ENCODE measurements at regions not wholly inside any gene's neighbourhood (a gene's known extent, or its start where the extent isn't known, plus 50 kb on each side); places are given as distances from the start of the nearest gene placed in this dataset.

DNA sequence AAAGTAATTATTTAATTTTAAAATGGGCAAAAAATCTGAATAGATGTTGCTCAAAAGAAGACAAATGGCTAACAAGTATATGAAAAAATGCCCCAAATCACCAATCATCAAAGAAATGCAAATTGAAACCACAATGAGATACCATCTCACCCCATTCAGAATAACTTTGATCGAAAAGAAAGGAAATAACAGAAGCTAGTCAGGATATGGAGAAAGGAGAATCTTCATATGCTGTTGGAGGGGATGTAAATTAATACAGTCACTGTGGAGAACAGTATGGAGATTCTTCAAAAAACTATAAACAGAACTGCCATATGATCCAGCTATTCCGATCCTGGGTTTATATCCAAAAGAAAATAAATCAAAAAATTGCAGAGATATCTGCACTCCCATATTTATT is 418.5 kb upstream of the RGMB start:
- intact Hi-C loops (cut with DNase I): no loop called here
- no peaks in the 10 kb centered on the region for H3K27me3 ChIP-seq (ENCODE audit: low read depth)
- ATAC-seq: no peak
- DNase-seq: no peak
- no peak overlapping the region for H3K27ac ChIP-seq
- H3K4me3 ChIP-seq: no peak overlapping the region
- TF ChIP-seq, protein P1, sequence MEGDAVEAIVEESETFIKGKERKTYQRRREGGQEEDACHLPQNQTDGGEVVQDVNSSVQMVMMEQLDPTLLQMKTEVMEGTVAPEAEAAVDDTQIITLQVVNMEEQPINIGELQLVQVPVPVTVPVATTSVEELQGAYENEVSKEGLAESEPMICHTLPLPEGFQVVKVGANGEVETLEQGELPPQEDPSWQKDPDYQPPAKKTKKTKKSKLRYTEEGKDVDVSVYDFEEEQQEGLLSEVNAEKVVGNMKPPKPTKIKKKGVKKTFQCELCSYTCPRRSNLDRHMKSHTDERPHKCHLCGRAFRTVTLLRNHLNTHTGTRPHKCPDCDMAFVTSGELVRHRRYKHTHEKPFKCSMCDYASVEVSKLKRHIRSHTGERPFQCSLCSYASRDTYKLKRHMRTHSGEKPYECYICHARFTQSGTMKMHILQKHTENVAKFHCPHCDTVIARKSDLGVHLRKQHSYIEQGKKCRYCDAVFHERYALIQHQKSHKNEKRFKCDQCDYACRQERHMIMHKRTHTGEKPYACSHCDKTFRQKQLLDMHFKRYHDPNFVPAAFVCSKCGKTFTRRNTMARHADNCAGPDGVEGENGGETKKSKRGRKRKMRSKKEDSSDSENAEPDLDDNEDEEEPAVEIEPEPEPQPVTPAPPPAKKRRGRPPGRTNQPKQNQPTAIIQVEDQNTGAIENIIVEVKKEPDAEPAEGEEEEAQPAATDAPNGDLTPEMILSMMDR (IDR thresholded peaks at IDR 0.05): no peak
- no peaks in the 10 kb centered on the region for H3K4me1 ChIP-seq
- H3K9me3 ChIP-seq: peaks cover 3% of the 10 kb centered on the region
- no peaks in the 10 kb centered on the region for H3K36me3 ChIP-seq

DNA sequence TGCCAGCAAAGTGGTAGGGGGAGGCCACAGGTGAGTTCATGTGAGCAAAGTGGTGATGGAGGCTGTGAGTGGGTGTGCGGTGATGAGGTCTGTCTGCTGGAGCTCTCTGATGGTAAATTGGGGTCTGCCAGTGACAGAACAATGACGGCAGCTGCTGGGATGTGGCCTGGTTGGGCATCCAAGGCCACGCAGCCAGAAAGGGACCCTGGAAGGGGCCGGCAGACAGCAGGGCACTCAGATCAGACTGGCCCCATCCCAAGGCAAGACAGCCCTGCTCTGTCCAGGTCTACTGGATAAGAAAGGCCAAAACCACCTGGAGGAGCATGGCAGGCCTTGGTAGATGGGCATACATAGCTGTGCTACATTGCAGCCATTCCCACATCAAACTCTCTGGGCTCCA is 412.9 kb upstream of the RGMB start:
- Histone ChIP-seq H3K4me1 (no peaks in the 10 kb centered on the region), H3K4me3 (no peak overlapping the region), H3K27ac (no peak overlapping the region), H3K27me3 (ENCODE audit: low read depth) (no peaks in the 10 kb centered on the region), H3K36me3 (no peaks in the 10 kb centered on the region), H3K9me3 (no peaks in the 10 kb centered on the region)
- intact Hi-C loops (cut with DNase I): no loop called here
- TF ChIP-seq, protein P1 (IDR thresholded peaks at IDR 0.05): no peak
- DNase-seq (no peak), ATAC-seq (peak in 1 of 2 donors; percentile 37)

DNA sequence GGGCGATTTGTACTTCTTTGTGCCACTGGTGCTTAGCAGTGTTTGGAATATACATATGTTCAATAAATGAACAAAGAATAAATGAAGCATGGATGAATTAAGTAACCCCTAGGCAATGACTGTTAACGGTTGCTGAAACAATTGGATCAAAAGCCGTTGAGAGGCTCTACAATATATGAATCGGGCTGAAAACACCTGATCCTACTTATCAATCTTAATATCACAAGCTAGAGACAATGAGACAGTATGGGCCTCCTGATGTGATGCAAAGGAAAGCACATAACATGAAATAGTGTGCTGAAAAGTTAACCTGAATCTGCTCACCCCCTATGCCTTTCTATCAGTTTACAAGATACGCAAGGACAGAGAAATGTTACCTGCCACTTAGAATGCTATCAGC is 410.3 kb upstream of the RGMB start:
- ATAC-seq (no peak), DNase-seq (no peak)
- TF ChIP-seq, protein P1 (IDR thresholded peaks at IDR 0.05): no peak
- no peaks in the 10 kb centered on the region for H3K36me3 ChIP-seq
- H3K27me3 ChIP-seq (ENCODE audit: low read depth): no peaks in the 10 kb centered on the region
- H3K27ac ChIP-seq: no peak overlapping the region
- no peaks in the 10 kb centered on the region for H3K9me3 ChIP-seq
- intact Hi-C loops (cut with DNase I): no loop called here
- H3K4me1 ChIP-seq: no peaks in the 10 kb centered on the region
- H3K4me3 ChIP-seq: no peak overlapping the region

DNA sequence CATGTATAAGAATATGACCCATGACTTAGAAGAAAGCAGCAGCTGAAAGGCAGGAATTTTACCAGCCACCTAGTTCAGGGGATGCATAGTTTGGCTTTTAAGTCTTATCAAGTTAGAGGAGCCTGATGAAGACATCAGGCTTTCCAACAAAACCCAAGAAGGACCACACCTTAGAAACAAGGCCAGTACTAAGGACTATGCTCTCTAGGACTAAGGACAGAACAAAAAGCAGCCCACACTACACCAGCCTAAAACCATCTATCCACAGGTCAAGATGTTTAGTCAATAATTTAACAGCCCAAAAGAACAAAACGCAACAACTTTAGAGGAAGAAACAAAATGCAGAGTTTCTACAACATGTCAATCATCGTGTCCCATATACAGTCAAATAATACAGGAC is 408.9 kb upstream of the RGMB start:
- no peaks in the 10 kb centered on the region for H3K36me3 ChIP-seq
- intact Hi-C loops (cut with DNase I): no loop called here
- TF ChIP-seq, protein P1 (IDR thresholded peaks at IDR 0.05): no peak
- H3K9me3 ChIP-seq: no peaks in the 10 kb centered on the region
- ATAC-seq (no peak), DNase-seq (no peak)
- no peaks in the 10 kb centered on the region for H3K4me1 ChIP-seq
- no peak overlapping the region for H3K4me3 ChIP-seq
- H3K27ac ChIP-seq: no peak overlapping the region
- no peaks in the 10 kb centered on the region for H3K27me3 ChIP-seq (ENCODE audit: low read depth)

DNA sequence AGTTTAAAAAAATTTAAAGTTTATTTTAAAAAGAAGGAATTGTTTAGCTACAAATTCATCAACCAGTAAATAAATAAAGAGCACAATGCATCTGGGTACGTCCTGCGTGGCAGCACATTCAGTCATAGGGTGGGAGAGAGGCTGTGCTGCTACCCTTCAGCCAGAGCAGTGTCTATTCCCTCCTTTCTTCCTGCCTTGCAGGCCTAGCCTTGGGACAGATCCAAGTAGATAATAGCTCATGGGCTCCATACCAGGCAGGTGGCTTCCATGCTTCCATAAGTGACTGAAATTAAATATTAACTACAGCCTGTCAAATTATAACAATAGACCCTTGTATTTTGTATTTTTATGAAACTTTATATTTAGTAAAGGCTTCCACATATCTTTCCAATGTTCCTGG is 408.3 kb upstream of the RGMB start:
- Histone ChIP-seq H3K4me1 (no peaks in the 10 kb centered on the region), H3K9me3 (no peaks in the 10 kb centered on the region), H3K36me3 (no peaks in the 10 kb centered on the region), H3K27me3 (ENCODE audit: low read depth) (no peaks in the 10 kb centered on the region), H3K27ac (no peak overlapping the region), H3K4me3 (no peak overlapping the region)
- TF ChIP-seq, protein P1 (IDR thresholded peaks at IDR 0.05): no peak
- DNase-seq (no peak), ATAC-seq (no peak)
- intact Hi-C loops (cut with DNase I): no loop called here

DNA sequence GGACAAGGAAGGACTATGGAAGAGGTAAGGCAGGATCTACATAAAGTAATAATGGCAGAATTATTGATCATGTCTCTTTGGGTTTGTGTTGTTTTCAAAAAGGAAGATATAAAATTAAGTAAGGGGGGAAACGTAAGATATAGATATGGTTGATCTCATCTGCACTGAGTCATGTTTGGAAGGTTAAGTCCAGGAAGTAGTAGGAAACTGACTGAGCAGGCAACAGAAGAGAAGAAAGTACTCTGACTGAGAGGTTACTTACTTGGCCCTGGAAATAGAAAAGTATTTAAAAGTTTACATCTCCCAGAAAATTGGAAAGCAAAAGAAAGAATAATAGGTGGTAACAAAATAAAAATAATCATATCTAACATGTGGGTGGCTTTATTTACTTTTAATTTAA is 405.3 kb upstream of the RGMB start:
- no peak for DNase-seq

More for the DNA sequence above, 405.3 kb upstream of the RGMB start:
- Histone ChIP-seq H3K36me3 (no peaks in the 10 kb centered on the region), H3K4me3 (no peak overlapping the region), H3K4me1 (no peaks in the 10 kb centered on the region), H3K27me3 (ENCODE audit: low read depth) (no peaks in the 10 kb centered on the region), H3K27ac (no peak overlapping the region), H3K9me3 (no peaks in the 10 kb centered on the region)
- ATAC-seq: no peak
- TF ChIP-seq, protein P1 (IDR thresholded peaks at IDR 0.05): no peak
- intact Hi-C loops (cut with DNase I): no loop called here

Measured in lower lobe of right lung (tissue), 2 donors.